ENCODE measurements at regions not wholly inside any gene's neighbourhood (a gene's known extent, or its start where the extent isn't known, plus 50 kb on each side); places are given as distances from the start of the nearest gene placed in this dataset.

DNA sequence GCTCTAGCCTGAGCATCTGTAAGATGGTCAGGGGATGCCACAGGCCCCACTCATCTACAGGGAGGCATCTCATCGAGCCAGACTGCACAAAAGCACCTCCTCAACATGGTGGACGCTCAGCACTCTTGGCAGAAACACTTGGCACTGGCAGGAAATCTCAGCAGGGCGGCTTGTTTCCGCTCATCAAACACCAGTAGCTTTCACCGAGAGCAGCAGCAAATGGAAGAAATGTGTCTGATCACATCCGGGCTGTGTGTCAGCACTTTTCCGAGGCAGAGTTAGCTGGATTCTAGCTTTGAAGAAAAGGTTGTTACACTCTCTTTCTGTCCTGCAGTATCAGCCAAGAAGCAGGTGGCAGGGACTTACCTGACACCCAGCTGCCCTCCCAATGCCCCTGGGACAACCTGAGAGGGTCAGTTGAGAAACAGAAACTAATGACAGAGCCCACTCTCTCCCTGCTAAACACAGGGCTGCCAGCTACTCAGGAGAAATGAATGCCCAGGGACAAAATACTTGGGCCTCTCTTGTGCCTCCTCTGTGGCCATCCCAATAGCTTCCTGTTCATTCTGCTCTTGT, 68.9 kb upstream of the FZD7 start:
- Histone ChIP-seq H3K27me3 (ENCODE audit: control insufficient read depth in 2 of 2, insufficient read depth in 2 of 2, low read length in 2 of 2) (peaks cover 12 to 62% of the 10 kb centered on the region in 2 experiments; a peak in 4 of 5 replicates), H3K9me3 (replicated peaks; ENCODE audit: control insufficient read depth, insufficient read depth, low read depth, low read length) (no peaks in the 10 kb centered on the region), H3K9me1 (ENCODE audit: control insufficient read depth, insufficient read depth, low read length) (no peaks in the 10 kb centered on the region), H3K9ac (ENCODE audit: insufficient read depth in 1 of 2, low read depth in 2 of 2, low read length in 2 of 2) (no peak overlapping the region), H4K20me1 (replicated peaks; ENCODE audit: control insufficient read depth, insufficient read depth, low read length) (no peaks in the 10 kb centered on the region), H3K4me2 (ENCODE audit: insufficient read depth, low read length) (no peak overlapping the region), H3K4me3 (no peak overlapping the region), H3K79me2 (ENCODE audit: control insufficient read depth, insufficient read depth, low read length) (no peaks in the 10 kb centered on the region), H3K36me3 (ENCODE audit: control insufficient read depth, insufficient read depth, low read length) (no peaks in the 10 kb centered on the region), H3K4me1 (replicated peaks in 1 of 2; ENCODE audit: control insufficient read depth in 2 of 2, insufficient read depth in 2 of 2, low read length in 2 of 2) (no peaks in the 10 kb centered on the region; a peak in 1 of 5 replicates), H2AFZ (ENCODE audit: low read depth, low read length) (no peak overlapping the region), H3K27ac (ENCODE audit: extremely low read depth, low read depth, low read length) (no peak overlapping the region)
- no peak for ATAC-seq
- BruUV-seq (replicated peaks) = no TSS peak
- CTCF ChIA-PET (ENCODE audit: low intra/inter-chr PET ratio) = no interaction called here
- POLR2A ChIA-PET = no interaction called here
- FAIRE-seq = no peak
- TF ChIP-seq, protein P1, sequence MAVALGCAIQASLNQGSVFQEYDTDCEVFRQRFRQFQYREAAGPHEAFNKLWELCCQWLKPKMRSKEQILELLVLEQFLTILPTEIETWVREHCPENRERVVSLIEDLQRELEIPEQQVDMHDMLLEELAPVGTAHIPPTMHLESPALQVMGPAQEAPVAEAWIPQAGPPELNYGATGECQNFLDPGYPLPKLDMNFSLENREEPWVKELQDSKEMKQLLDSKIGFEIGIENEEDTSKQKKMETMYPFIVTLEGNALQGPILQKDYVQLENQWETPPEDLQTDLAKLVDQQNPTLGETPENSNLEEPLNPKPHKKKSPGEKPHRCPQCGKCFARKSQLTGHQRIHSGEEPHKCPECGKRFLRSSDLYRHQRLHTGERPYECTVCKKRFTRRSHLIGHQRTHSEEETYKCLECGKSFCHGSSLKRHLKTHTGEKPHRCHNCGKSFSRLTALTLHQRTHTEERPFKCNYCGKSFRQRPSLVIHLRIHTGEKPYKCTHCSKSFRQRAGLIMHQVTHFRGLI (CRISPR knock-in tag; IDR thresholded peaks at IDR 0.05) = no peak
- TF ChIP-seq TAF15 (IDR thresholded peaks at IDR 0.05; ENCODE audit: low read depth, low read length) (no peak), GATA2 (CRISPR knock-in tag; IDR thresholded peaks at IDR 0.05) (no peak), ZNF316 (IDR thresholded peaks at IDR 0.05) (0 out of 2 replicates have a peak, but pooled peaks have one; percentile 9)
- WGBS (ENCODE audit: insufficient coverage, low coverage, missing lambda C conversion rate) = 0% methylated on average over 7 of the region's 7 CpGs
- in situ Hi-C loops (cut with MboI) = no loop called here
- no peak for DNase-seq (ENCODE audit: extremely low read depth in 1 of 4, low spot score in 3 of 4)
- intact Hi-C loops (cut with micrococcal nuclease) = loop anchor here (2.0 to 5.0 kb wide), 2 partner anchors 102 to 214 kb away; no protein-coding TSS in a partner anchor

All from K562 (cell line).